GM12878 (cell line): ENCODE measurements at regions not wholly inside any gene's neighbourhood (a gene's known extent, or its start where the extent isn't known, plus 50 kb on each side); places are given as distances from the start of the nearest gene placed in this dataset.

Experiments used
- ATAC-seq: fragments of 200-7000 bp; cut with Tn5 transposase; 3 replicates; pipeline ENCODE4 v1.9.1; 2020; ENCODE audit warnings: mild to moderate bottlenecking, moderate library complexity
- BruUV-seq: library from RNA; stranded (reverse); fragments of 400-500 nt; replicated peaks from 2 replicates; lab custom pipeline; 2021; lab: Mats Ljungman, UMichigan
- CTCF ChIA-PET: fragments of 300-600 bp; sonication (Branson Sonifier 250); formaldehyde crosslinking; extraction: SDS; loops from one replicate; lab custom pipeline; 2021; ENCODE audit warnings: inconsistent platforms; lab: Yijun Ruan, JAX
- POLR2A ChIA-PET: fragments of 350-600 bp; formaldehyde crosslinking; extraction: SDS; loops from one replicate; lab custom pipeline; 2021; ENCODE audit warnings: inconsistent platforms; lab: Charles Lee
- RAD21 ChIA-PET: fragments of 300-600 bp; sonication (Branson Sonifier 250); formaldehyde crosslinking; loops from one replicate; lab custom pipeline; 2023; ENCODE audit warnings: antibody characterized with exemption; ENCODE audit not compliant: unreplicated experiment; lab: Charles Lee
- SMC1A ChIA-PET: fragments of 300-600 bp; sonication (Branson Sonifier 250); formaldehyde crosslinking; loops from one replicate; lab custom pipeline; 2023; ENCODE audit not compliant: unreplicated experiment, uncharacterized antibody; lab: Charles Lee
- DNase-seq: peaks from one replicate; pipeline ENCODE4 v3.0.0-alpha.2; 2011; ENCODE audit warnings: low read depth, low spot score
- FAIRE-seq: peaks from 3 replicates; lab custom pipeline; 2011; peaks lifted over from hg19 to GRCh38; lab: Jason Lieb, UNC
- H2AFZ ChIP-seq: 2 replicates; pipeline ENCODE4 v1.6.0; 2011; ENCODE audit warnings: low read depth, low read length, control low read depth; ENCODE audit not compliant: control insufficient read depth
- H3K27ac ChIP-seq: 2 replicates; pipeline ENCODE4 v1.5.1; 2011; ENCODE audit warnings: control low read depth; ENCODE audit not compliant: control insufficient read depth, insufficient read depth
- H3K27me3 ChIP-seq, 2 experiments: replicated peaks in 1 of 2; 2 replicates each; pipeline versions ENCODE4 v1.6.0 to v1.6.1; 2011; ENCODE audit warnings: low read length in 1 of 2; ENCODE audit not compliant: control insufficient read depth in 2 of 2, insufficient read depth in 2 of 2
- H3K36me3 ChIP-seq, 2 experiments: 2 replicates each; pipeline ENCODE4 v1.5.1; 2011; ENCODE audit warnings: low read length in 1 of 2; ENCODE audit not compliant: control insufficient read depth in 2 of 2, insufficient read depth in 2 of 2
- H3K4me1 ChIP-seq: 2 replicates; pipeline ENCODE4 v1.6.1; 2011; ENCODE audit warnings: mild to moderate bottlenecking, low read length, moderate library complexity, mixed read lengths; ENCODE audit not compliant: control insufficient read depth, insufficient read depth
- H3K4me2 ChIP-seq: 2 replicates; pipeline ENCODE4 v1.6.0; 2011; ENCODE audit warnings: control low read depth; ENCODE audit not compliant: control insufficient read depth, insufficient read depth
- H3K4me3 ChIP-seq: fragments of 200-600 bp; sonication (generic); 2 replicates; pipeline ENCODE4 v1.5.1; 2016
- H3K79me2 ChIP-seq: 2 replicates; pipeline ENCODE4 v1.6.0; 2011; ENCODE audit warnings: low read length; ENCODE audit not compliant: control insufficient read depth, insufficient read depth
- H3K9ac ChIP-seq: 2 replicates; pipeline ENCODE4 v1.8.0; 2011; ENCODE audit warnings: low read length, control low read depth, mixed read lengths; ENCODE audit not compliant: control insufficient read depth, insufficient read depth
- H3K9me3 ChIP-seq: replicated peaks from 3 replicates; pipeline ENCODE4 v1.5.1; 2011; ENCODE audit warnings: mild to moderate bottlenecking, low read length; ENCODE audit not compliant: control insufficient read depth, insufficient read depth
- H4K20me1 ChIP-seq: 2 replicates; pipeline ENCODE4 v1.6.0; 2011; ENCODE audit not compliant: control insufficient read depth, insufficient read depth
- BHLHE40 ChIP-seq, 2 experiments: fragments of 450-650 bp in 1 of 2; IDR thresholded peaks; 2 replicates each; pipeline ENCODE4 v1.6.1; 2011 to 2017; ENCODE audit warnings: low read depth in 2 of 2, borderline replicate concordance in 1 of 2, improper control_type of control experiment in 1 of 2, low read length in 1 of 2, mild to moderate bottlenecking in 1 of 2
- DPF2 ChIP-seq: fragments of 450-650 bp; IDR thresholded peaks from 2 replicates; pipeline ENCODE4 v1.6.1; 2017; ENCODE audit warnings: mild to moderate bottlenecking
- EED ChIP-seq: sonication (generic); IDR thresholded peaks from 2 replicates; pipeline ENCODE4 v1.6.1; 2016; ENCODE audit warnings: antibody characterized with exemption, low read depth
- FOXM1 ChIP-seq: IDR thresholded peaks from 2 replicates; pipeline ENCODE4 v1.6.1; 2012; ENCODE audit warnings: low read depth, mild to moderate bottlenecking, inconsistent platforms, low read length, moderate library complexity
- NRF1 ChIP-seq: conservative IDR thresholded peaks from 2 replicates; pipeline ENCODE4 v1.6.1; 2011; ENCODE audit warnings: mild to moderate bottlenecking, low read depth, low read length, improper control_type of control experiment
- POLR2A ChIP-seq: IDR thresholded peaks from 2 replicates; pipeline ENCODE4 v1.6.1; 2011; ENCODE audit warnings: low read depth, mild to moderate bottlenecking, low read length
- REST ChIP-seq: IDR thresholded peaks from 2 replicates; pipeline ENCODE4 v1.6.1; 2012; ENCODE audit warnings: mild to moderate bottlenecking, low read depth, low read length
- RFX5 ChIP-seq: IDR thresholded peaks from 2 replicates; pipeline ENCODE4 v1.6.1; 2011; ENCODE audit warnings: low read depth, low read length, improper control_type of control experiment
- SMAD5 ChIP-seq: IDR thresholded peaks from 2 replicates; pipeline ENCODE4 v1.6.1; 2016; ENCODE audit warnings: antibody characterized with exemption, low read depth
- SUPT20H ChIP-seq: IDR thresholded peaks from 2 replicates; pipeline ENCODE4 v1.6.1; 2011; ENCODE audit warnings: low read depth, mild to moderate bottlenecking, low read length, moderate library complexity, borderline replicate concordance; ENCODE audit not compliant: control insufficient read depth
- ZNF217 ChIP-seq: fragments of 450-650 bp; IDR thresholded peaks from 2 replicates; pipeline ENCODE4 v1.6.1; 2017; ENCODE audit warnings: antibody characterized with exemption, mild to moderate bottlenecking
- ZNF274 ChIP-seq: IDR thresholded peaks from one replicate; pipeline ENCODE4 v1.8.0; 2011; ENCODE audit not compliant: insufficient read length, insufficient read depth
- in situ Hi-C: fragments of 300-500 bp; cut with MboI; formaldehyde crosslinking; loops from 9 replicates; pipeline ENCODE4 v1.14.3; 2018; ENCODE audit warnings: mixed read lengths
- intact Hi-C: fragments of 100-400 bp; cut with micrococcal nuclease; formaldehyde crosslinking; loops from one replicate; pipeline ENCODE4 v1.14.2; 2022; ENCODE audit not compliant: unreplicated experiment
- TF ChIP-seq, protein P1 (sequence below): fragments of 150-350 bp; IDR thresholded peaks from 2 replicates; pipeline ENCODE4 v1.6.1; 2016; ENCODE audit warnings: low read depth, low read length
- TF ChIP-seq, protein P2 (sequence below): fragments of 450-650 bp; IDR thresholded peaks from 2 replicates; pipeline ENCODE4 v1.6.1; 2018; ENCODE audit warnings: mild to moderate bottlenecking, low read depth, moderate library complexity; ENCODE audit not compliant: partially characterized antibody

DNA sequence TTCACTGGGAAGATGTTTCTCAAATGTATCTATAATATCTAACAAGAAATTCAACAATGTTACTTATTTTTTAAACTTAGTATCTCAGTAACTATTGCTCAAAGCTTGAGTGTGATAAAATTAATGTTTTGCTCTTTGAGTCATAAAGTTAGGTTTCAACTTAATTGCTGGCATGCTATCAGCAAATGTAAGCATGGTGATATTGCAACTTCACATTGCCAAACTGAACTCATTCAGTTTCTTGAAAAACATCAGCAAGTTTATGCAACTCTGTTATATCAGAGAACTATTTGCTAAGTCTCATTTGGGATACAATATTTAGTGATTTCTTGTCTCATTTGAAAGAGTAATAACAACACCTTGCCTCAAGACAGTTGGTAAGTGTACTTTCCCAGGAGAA, 91.2 kb upstream of the KLF3 start:
- Histone ChIP-seq H3K9ac (no peak overlapping the region), H3K79me2 (no peaks in the 10 kb centered on the region), H3K4me3 (no peak overlapping the region), H3K27ac (no peak overlapping the region), H3K4me1 (no peaks in the 10 kb centered on the region), H3K9me3 (no peaks in the 10 kb centered on the region; the same call in 2 of the 3 replicates), H4K20me1 (no peaks in the 10 kb centered on the region), H3K36me3 (no peaks in the 10 kb centered on the region), H3K4me2 (no peak overlapping the region), H2AFZ (no peak overlapping the region), H3K27me3 (peaks cover 0 to 3% of the 10 kb centered on the region in 2 experiments; a peak in 1 of 4 replicates)
- POLR2A ChIA-PET, result no interaction called here
- ATAC-seq (no peak), DNase-seq (no peak), FAIRE-seq (no peak)
- SMC1A ChIA-PET, result no interaction called here
- RAD21 ChIA-PET, result no interaction called here
- no TSS peak for BruUV-seq
- no peak for TF ChIP-seq ZNF274
- no peak for TF ChIP-seq POLR2A
- TF ChIP-seq EED, result no peak
- no peak for TF ChIP-seq ZNF217
- no peak for TF ChIP-seq REST
- TF ChIP-seq, protein P1, sequence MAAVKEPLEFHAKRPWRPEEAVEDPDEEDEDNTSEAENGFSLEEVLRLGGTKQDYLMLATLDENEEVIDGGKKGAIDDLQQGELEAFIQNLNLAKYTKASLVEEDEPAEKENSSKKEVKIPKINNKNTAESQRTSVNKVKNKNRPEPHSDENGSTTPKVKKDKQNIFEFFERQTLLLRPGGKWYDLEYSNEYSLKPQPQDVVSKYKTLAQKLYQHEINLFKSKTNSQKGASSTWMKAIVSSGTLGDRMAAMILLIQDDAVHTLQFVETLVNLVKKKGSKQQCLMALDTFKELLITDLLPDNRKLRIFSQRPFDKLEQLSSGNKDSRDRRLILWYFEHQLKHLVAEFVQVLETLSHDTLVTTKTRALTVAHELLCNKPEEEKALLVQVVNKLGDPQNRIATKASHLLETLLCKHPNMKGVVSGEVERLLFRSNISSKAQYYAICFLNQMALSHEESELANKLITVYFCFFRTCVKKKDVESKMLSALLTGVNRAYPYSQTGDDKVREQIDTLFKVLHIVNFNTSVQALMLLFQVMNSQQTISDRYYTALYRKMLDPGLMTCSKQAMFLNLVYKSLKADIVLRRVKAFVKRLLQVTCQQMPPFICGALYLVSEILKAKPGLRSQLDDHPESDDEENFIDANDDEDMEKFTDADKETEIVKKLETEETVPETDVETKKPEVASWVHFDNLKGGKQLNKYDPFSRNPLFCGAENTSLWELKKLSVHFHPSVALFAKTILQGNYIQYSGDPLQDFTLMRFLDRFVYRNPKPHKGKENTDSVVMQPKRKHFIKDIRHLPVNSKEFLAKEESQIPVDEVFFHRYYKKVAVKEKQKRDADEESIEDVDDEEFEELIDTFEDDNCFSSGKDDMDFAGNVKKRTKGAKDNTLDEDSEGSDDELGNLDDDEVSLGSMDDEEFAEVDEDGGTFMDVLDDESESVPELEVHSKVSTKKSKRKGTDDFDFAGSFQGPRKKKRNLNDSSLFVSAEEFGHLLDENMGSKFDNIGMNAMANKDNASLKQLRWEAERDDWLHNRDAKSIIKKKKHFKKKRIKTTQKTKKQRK, result no peak
- TF ChIP-seq DPF2, result no peak
- TF ChIP-seq, protein P2, sequence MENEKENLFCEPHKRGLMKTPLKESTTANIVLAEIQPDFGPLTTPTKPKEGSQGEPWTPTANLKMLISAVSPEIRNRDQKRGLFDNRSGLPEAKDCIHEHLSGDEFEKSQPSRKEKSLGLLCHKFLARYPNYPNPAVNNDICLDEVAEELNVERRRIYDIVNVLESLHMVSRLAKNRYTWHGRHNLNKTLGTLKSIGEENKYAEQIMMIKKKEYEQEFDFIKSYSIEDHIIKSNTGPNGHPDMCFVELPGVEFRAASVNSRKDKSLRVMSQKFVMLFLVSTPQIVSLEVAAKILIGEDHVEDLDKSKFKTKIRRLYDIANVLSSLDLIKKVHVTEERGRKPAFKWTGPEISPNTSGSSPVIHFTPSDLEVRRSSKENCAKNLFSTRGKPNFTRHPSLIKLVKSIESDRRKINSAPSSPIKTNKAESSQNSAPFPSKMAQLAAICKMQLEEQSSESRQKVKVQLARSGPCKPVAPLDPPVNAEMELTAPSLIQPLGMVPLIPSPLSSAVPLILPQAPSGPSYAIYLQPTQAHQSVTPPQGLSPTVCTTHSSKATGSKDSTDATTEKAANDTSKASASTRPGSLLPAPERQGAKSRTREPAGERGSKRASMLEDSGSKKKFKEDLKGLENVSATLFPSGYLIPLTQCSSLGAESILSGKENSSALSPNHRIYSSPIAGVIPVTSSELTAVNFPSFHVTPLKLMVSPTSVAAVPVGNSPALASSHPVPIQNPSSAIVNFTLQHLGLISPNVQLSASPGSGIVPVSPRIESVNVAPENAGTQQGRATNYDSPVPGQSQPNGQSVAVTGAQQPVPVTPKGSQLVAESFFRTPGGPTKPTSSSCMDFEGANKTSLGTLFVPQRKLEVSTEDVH, result no peak
- TF ChIP-seq BHLHE40 (IDR thresholded peaks at IDR 0.05; ENCODE audit: borderline replicate concordance in 1 of 2, low read depth in 2 of 2, low read length in 1 of 2), result no peak
- no peak for TF ChIP-seq RFX5
- no peak for TF ChIP-seq SMAD5
- TF ChIP-seq NRF1, result no peak
- TF ChIP-seq FOXM1, result no peak
- no peak for TF ChIP-seq SUPT20H
- in situ Hi-C loops (no loop called here), intact Hi-C loops (no loop called here)
- CTCF ChIA-PET, result no interaction called here
